NCI-H2171 treated with DMSO at 0.1 percent for 48 hours (cell line): ENCODE measurements at regions not wholly inside any gene's neighbourhood (a gene's known extent, or its start where the extent isn't known, plus 50 kb on each side); places are given as distances from the start of the nearest gene placed in this dataset.

Experiments used
- DNase-seq: peaks from one replicate; lab custom pipeline; 2025; lab: John Stamatoyannopoulos, UW

GRCh38 chr13:76750126-76750525 lies 136.1 kb downstream of the KCTD12 start:
- no peak for DNase-seq

DNA sequence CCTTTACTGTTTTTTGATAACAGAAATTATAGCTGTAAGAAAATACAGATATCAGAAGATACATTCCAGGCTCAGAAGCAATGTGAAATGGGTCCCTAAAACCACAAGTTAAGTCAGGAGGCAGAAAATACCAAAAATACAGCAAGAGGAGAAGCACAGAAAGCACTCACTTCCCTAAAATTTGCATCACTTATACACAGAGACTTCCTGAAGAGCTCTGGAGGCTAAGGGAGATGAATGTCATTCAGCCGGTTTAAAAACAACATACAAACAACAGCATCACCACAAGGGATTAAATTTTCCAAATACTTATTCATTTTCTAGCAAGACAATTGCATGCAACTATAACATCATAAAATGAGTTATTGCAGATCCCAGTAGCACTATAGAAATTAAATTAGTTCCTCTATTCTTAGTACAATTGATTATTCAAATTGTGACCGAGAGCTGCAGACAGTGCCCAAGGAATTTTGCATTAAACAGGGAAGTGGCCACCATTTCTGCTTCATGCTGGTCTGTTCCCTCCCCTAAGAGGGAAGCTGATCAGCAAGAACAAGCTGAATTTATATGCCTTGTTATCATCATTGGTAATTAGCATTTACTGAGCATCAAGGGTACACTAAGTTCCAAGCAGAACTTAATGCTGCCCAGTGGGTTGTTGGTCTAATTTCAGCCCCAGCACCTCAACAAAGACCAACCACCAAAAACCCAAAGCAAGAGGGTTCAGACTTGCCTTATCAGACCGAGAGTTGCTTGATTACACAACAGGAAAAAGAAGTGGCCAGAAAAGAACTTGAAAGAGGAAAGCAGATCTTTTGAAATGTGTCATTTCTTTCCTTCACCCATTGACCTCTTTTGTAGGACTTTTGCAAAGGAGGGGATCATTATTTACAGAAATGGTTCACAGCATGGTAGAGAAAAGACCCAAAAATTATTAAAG lies 140.7 kb downstream of the KCTD12 start:
- DNase-seq, result no peak

- DNase-seq, result no peak
These were observed 144.6 kb downstream of the KCTD12 start for GRCh38 chr13:76741624-76742023.

- DNase-seq, result no peak
These were observed 145.2 kb downstream of the KCTD12 start for GRCh38 chr13:76741046-76741445.

DNA sequence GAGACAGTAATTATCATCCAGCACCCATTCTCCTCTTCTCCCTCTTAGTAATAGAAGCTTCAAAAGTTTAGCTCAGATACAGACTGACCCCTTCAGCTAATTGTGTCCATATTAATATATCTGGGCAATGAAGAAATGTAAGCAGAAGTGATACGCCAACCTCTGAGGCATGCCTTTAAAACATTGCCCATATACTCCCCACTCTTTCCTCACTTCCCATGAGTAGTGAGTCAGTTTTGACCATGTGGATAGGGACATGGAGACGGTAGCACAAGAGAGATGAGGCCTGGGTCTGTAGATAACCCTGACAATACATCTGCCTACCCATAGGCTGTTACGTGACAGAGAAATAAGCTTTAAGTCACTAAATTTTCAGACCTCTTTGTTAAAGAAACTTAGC lies 147.6 kb downstream of the KCTD12 start:
- DNase-seq, result no peak

GRCh38 chr13:76737526-76737925 lies 148.7 kb downstream of the KCTD12 start:
- DNase-seq, result no peak

DNA sequence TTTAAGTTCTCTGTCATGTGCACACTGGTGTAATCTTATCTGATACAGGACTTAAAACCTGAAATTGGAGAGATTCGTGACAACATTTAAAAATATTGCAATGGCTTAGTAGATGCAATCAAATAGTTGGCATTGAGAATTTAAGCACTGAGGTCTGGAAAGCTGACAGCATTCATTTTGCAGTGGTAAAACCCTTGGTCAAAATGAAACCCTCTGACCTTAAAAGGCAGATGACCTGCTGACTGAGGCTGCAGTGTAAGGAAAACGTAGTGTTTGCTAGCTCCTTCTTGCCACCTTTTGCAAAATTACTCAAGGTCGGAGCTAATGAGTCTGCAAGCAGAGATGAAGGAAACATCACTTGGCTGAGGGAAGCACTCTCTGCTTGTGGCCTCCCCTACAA lies 150.6 kb downstream of the KCTD12 start:
- no peak for DNase-seq

DNA sequence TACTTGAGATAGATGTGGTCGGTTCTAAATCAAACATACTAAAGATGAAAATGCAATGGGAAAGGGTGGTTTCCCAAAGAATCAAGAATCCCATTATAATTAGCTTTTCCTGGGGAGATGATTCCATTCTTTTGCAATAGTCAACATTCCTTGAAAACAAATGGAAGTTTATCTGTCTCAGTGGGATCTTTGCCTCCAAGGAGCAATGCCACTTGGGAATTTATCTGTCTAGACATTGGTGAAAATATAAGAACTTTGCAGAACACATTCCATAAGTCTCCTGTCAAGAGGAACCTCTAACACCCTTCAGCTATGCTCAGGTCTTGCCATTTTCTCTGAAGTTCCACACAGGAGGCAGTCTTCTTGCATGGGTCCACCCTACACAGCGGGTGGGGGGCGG lies 152.5 kb downstream of the KCTD12 start:
- DNase-seq, result no peak

GRCh38 chr13:76732367-76732766 lies 153.8 kb downstream of the KCTD12 start:
- DNase-seq, result no peak

GRCh38 chr13:76730220-76730619 lies 156.0 kb downstream of the KCTD12 start:
- DNase-seq, result no peak

GRCh38 chr13:76729691-76730090 lies 156.5 kb downstream of the KCTD12 start:
- no peak for DNase-seq

GRCh38 chr13:76725896-76726295 lies 160.3 kb downstream of the KCTD12 start:
- no peak for DNase-seq

- no peak for DNase-seq
These were observed 161.0 kb downstream of the KCTD12 start for GRCh38 chr13:76725211-76725610.

DNA sequence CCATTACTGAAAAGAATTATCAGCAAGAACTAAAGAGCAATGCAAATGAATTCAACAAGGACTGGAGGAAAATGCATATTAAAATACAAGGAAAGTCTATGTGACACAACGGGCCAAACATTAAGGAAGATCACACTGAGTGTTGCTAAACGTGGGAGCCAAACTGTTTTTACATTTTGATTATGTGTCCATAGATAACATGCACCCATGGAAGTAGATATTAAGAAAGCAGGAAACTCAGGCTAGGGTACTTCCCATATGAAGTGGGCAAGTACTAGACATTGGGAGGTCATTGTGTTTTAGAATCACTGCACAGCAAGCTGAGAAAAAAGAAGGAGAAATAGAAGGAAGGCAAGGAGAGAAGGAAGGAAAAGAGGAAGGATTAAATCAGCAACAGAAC lies 161.8 kb downstream of the KCTD12 start:
- no peak for DNase-seq

GRCh38 chr13:76723551-76724232 lies 162.5 kb downstream of the KCTD12 start:
- no peak for DNase-seq

DNA sequence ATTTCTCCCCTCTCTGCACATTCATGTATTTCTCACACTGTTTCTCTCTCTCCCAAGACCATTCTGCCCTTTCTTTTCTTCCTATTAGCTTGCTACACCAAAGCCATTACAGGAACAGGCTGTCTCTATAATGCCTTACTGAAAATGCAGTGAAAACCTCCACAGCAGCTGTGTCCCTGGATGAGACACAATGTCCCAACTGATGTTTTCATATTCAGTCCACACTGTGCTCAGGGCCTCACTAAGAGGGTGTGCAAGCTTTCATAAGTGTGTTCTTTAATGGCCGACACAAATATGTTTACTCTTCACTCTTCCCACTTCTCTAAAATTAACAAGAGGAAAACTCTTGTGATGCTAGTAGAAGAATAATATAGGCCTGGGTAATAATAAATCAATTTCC lies 163.4 kb downstream of the KCTD12 start:
- no peak for DNase-seq

DNA sequence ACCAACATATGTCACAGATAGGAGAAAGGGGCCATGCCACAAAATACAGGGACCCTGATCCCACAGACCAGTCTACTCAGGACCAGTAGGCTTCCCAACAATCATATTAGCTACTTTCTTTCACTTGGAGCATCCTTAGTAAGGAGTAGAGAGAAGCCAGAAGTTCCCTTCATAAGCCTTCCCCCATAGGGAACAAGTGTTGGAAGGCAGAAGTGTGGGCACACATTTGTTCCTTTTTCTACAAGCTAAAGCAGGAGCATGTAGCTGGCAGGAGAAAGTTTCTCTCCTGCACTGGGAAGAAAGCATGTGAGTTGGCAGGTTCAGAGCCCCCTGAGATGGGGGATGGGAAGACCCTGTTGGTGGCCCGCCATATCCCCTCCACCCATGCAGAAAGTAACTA lies 165.4 kb downstream of the KCTD12 start:
- no peak for DNase-seq

- DNase-seq, result no peak
These were observed 165.8 kb downstream of the KCTD12 start for GRCh38 chr13:76720416-76720815.

- DNase-seq, result no peak
These were observed 166.2 kb downstream of the KCTD12 start for GRCh38 chr13:76719955-76720354.

GRCh38 chr13:76717092-76717491 lies 169.1 kb downstream of the KCTD12 start:
- DNase-seq, result no peak

DNA sequence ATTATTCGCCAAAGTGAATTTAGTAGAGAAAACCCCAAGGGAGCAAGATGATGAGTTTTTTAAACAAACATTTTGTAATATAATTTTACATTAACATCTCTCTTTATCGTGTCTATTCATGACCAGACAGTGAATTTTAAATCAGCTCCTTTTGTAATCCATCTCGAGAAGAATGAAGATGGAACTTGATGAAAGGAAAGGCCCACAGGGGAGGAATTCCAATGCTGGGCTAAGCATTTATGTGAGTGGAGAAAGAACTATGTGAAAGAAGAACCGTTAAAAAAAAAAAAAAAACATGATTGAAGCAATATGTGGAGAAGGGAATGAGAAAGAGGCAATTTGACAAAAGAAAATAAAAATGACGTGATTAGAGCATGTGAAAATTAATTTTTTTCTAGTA lies 170.6 kb downstream of the KCTD12 start:
- DNase-seq, result no peak

- no peak for DNase-seq
These were observed 171.1 kb downstream of the KCTD12 start for GRCh38 chr13:76715075-76715474.

DNA sequence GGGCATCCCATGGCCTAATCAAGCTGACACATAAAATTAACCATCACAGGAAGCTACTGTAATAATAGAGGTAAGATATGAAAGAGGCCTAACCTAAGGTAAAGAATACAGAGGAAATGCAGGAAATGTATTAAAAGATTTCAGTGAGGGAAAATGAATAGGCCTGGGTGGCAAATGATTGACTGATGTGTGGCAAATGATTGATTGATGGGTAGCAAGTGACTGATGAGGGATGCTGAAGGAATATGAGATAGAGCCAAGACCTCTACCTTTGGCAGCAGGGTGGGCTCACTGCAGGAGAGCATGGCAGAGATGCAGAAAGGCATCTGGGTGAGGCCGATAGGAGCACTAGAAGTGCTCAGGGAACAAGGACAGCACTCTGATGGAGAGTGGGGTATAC lies 172.9 kb downstream of the KCTD12 start:
- DNase-seq, result no peak
